A673 (cell line): ENCODE measurements at regions not wholly inside any gene's neighbourhood (a gene's known extent, or its start where the extent isn't known, plus 50 kb on each side); places are given as distances from the start of the nearest gene placed in this dataset.
"Not testable (repeated sequence)": the region's sequence is repeated elsewhere in the genome, so short reads cannot be mapped to it uniquely, and the experiment has no call there.

Experiments
- EZH2 ChIP-seq: fragments of 200-600 bp; sonication (generic); IDR thresholded peaks from 2 replicates; pipeline ENCODE4 v1.6.1; 2017; ENCODE audit warnings: borderline replicate concordance, low read depth, mild to moderate bottlenecking, mixed read lengths, antibody characterized with exemption, low read length; ENCODE audit not compliant: poor library complexity, severe bottlenecking
- TF ChIP-seq, protein P1 (sequence below): fragments of 300-800, 200-600 bp; sonication (generic); conservative IDR thresholded peaks from 2 replicates; pipeline ENCODE4 v1.5.1; 2017; ENCODE audit warnings: low read depth, mild to moderate bottlenecking, antibody characterized with exemption, low read length, moderate library complexity, mixed read lengths

DNA sequence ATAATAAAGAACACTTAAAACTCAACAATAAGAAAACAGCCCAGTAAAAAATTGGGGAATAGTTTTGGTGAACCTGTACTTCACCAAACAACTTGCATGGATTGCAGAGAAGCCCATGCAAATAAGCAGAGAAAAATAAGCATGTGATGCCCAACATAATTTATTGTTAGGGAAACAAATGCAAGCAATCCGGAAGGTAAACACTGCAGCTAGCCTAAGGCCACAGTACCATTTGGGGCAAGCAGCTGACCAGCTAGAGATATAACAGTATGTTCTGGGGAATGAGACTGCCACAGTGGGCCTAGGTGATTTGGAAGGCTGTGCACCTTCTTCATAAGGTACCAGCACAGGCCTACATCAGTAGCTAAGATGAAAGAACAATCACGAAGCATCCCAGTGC, 233.6 kb downstream of the RTP5 start:
- TF ChIP-seq, protein P1, sequence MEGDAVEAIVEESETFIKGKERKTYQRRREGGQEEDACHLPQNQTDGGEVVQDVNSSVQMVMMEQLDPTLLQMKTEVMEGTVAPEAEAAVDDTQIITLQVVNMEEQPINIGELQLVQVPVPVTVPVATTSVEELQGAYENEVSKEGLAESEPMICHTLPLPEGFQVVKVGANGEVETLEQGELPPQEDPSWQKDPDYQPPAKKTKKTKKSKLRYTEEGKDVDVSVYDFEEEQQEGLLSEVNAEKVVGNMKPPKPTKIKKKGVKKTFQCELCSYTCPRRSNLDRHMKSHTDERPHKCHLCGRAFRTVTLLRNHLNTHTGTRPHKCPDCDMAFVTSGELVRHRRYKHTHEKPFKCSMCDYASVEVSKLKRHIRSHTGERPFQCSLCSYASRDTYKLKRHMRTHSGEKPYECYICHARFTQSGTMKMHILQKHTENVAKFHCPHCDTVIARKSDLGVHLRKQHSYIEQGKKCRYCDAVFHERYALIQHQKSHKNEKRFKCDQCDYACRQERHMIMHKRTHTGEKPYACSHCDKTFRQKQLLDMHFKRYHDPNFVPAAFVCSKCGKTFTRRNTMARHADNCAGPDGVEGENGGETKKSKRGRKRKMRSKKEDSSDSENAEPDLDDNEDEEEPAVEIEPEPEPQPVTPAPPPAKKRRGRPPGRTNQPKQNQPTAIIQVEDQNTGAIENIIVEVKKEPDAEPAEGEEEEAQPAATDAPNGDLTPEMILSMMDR: not testable (repeated sequence)
- TF ChIP-seq EZH2: not testable (repeated sequence)
